Muscle of back (tissue), 3 donors: ENCODE measurements at regions not wholly inside any gene's neighbourhood (a gene's known extent, or its start where the extent isn't known, plus 50 kb on each side); places are given as distances from the start of the nearest gene placed in this dataset.
"Not testable (repeated sequence)": the region's sequence is repeated elsewhere in the genome, so short reads cannot be mapped to it uniquely, and the experiment has no call there.

ENCODE experiments used
- DNase-seq, 3 donors: peaks; one replicate each; pipeline versions ENCODE4 v3.0.0 to v3.0.0-alpha.2; 2013

GRCh38 chr10:9274206-9274755 is 1219.8 kb downstream of the GATA3 start:
- DNase-seq = no peak

GRCh38 chr10:9275861-9276260 is 1221.4 kb downstream of the GATA3 start:
- DNase-seq = no peak

GRCh38 chr10:9285690-9286089 is 1231.2 kb downstream of the GATA3 start:
- DNase-seq = no peak

GRCh38 chr10:9289811-9290210 is 1235.3 kb downstream of the GATA3 start:
- no peak for DNase-seq

- no peak for DNase-seq
Observed at GRCh38 chr10:9291081-9291480, 1236.6 kb downstream of the GATA3 start.

GRCh38 chr10:9294132-9294663 is 1239.7 kb downstream of the GATA3 start:
- DNase-seq = peak; percentile 3 to 36 (median 7)

GRCh38 chr10:9294865-9295264 is 1240.4 kb downstream of the GATA3 start:
- no peak for DNase-seq

GRCh38 chr10:9296190-9296589 is 1241.7 kb downstream of the GATA3 start:
- DNase-seq = peak in 1 of 3 donors; percentile 8

- no peak for DNase-seq
Observed at GRCh38 chr10:9297580-9297979, 1243.1 kb downstream of the GATA3 start.

GRCh38 chr10:9299966-9300365 is 1245.5 kb downstream of the GATA3 start:
- DNase-seq = no peak

GRCh38 chr10:9301148-9301547 is 1246.7 kb downstream of the GATA3 start:
- peak in 1 of 3 donors; percentile 10 for DNase-seq

- DNase-seq = no peak
Observed at GRCh38 chr10:9301554-9301953, 1247.1 kb downstream of the GATA3 start.

GRCh38 chr10:9302140-9302746 is 1247.8 kb downstream of the GATA3 start:
- DNase-seq = peak; percentile 21 to 65 (median 30)

GRCh38 chr10:9305018-9305655 is 1250.6 kb downstream of the GATA3 start:
- peak; percentile 7 to 43 (median 11) for DNase-seq

- no peak for DNase-seq
Observed at GRCh38 chr10:9311702-9312499, 1257.4 kb downstream of the GATA3 start.

GRCh38 chr10:9315292-9315691 is 1260.8 kb downstream of the GATA3 start:
- no peak for DNase-seq

- DNase-seq = peak; percentile 49 to 83 (median 67)
Observed at GRCh38 chr10:9331583-9332008, 1277.1 kb downstream of the GATA3 start.

- no peak for DNase-seq
Observed at GRCh38 chr10:9334270-9334669, 1279.8 kb downstream of the GATA3 start.

GRCh38 chr10:9339716-9340115 is 1285.2 kb downstream of the GATA3 start:
- no peak for DNase-seq

GRCh38 chr10:9342885-9343570 is 1288.5 kb downstream of the GATA3 start:
- DNase-seq = peak; percentile 27 to 73 (median 48)

- DNase-seq = not testable (repeated sequence)
Observed at GRCh38 chr10:9347933-9348332, 1293.4 kb downstream of the GATA3 start.

- peak; percentile 45 to 90 (median 77) for DNase-seq
Observed at GRCh38 chr10:9357471-9357870, 1303.0 kb downstream of the GATA3 start.
